ENCODE measurements at regions not wholly inside any gene's neighbourhood (a gene's known extent, or its start where the extent isn't known, plus 50 kb on each side); places are given as distances from the start of the nearest gene placed in this dataset.
"Not testable (repeated sequence)": the region's sequence is repeated elsewhere in the genome, so short reads cannot be mapped to it uniquely, and the experiment has no call there.

- no peak for DNase-seq
Observed at GRCh38 chr5:89187883-89188465, 305.0 kb upstream of the MEF2C start.

GRCh38 chr5:89187268-89187667 lies 304.3 kb upstream of the MEF2C start:
- no peak for DNase-seq

GRCh38 chr5:89181546-89181945 lies 298.6 kb upstream of the MEF2C start:
- no peak for DNase-seq

GRCh38 chr5:89179731-89180130 lies 296.7 kb upstream of the MEF2C start:
- DNase-seq = no peak

GRCh38 chr5:89178541-89178940 lies 295.6 kb upstream of the MEF2C start:
- no peak for DNase-seq

GRCh38 chr5:89173528-89173927 lies 290.5 kb upstream of the MEF2C start:
- no peak for DNase-seq

- no peak for DNase-seq
Observed at GRCh38 chr5:89168766-89169165, 285.8 kb upstream of the MEF2C start.

GRCh38 chr5:89164703-89165102 lies 281.7 kb upstream of the MEF2C start:
- DNase-seq = not testable (repeated sequence)

GRCh38 chr5:89156226-89156625 lies 273.2 kb upstream of the MEF2C start:
- DNase-seq = no peak

GRCh38 chr5:89147031-89147430 lies 264.0 kb upstream of the MEF2C start:
- no peak for DNase-seq

- DNase-seq = no peak
Observed at GRCh38 chr5:89137148-89137547, 254.2 kb upstream of the MEF2C start.

GRCh38 chr5:89133975-89134374 lies 251.0 kb upstream of the MEF2C start:
- DNase-seq = no peak

GRCh38 chr5:89133129-89133528 lies 250.1 kb upstream of the MEF2C start:
- no peak for DNase-seq

GRCh38 chr5:89130851-89131250 lies 247.9 kb upstream of the MEF2C start:
- DNase-seq = no peak

- no peak for DNase-seq
Observed at GRCh38 chr5:89129941-89130340, 247.0 kb upstream of the MEF2C start.

- no peak for DNase-seq
Observed at GRCh38 chr5:89128906-89129625, 246.1 kb upstream of the MEF2C start.

- no peak for DNase-seq
Observed at GRCh38 chr5:89128092-89128491, 245.1 kb upstream of the MEF2C start.

GRCh38 chr5:89127191-89127590 lies 244.2 kb upstream of the MEF2C start:
- no peak for DNase-seq

- DNase-seq = no peak
Observed at GRCh38 chr5:89125372-89125771, 242.4 kb upstream of the MEF2C start.

GRCh38 chr5:89123581-89123980 lies 240.6 kb upstream of the MEF2C start:
- no peak for DNase-seq

GRCh38 chr5:89120719-89121118 lies 237.7 kb upstream of the MEF2C start:
- DNase-seq = no peak

- no peak for DNase-seq
Observed at GRCh38 chr5:89117124-89117644, 234.2 kb upstream of the MEF2C start.

- DNase-seq = no peak
Observed at GRCh38 chr5:89110916-89111646, 228.1 kb upstream of the MEF2C start.

- no peak for DNase-seq
Observed at GRCh38 chr5:89106480-89106879, 223.5 kb upstream of the MEF2C start.
